SKM-1 (cell line): ENCODE measurements at regions not wholly inside any gene's neighbourhood (a gene's known extent, or its start where the extent isn't known, plus 50 kb on each side); places are given as distances from the start of the nearest gene placed in this dataset.

Source experiments
- DNase-seq: peaks from one replicate; lab custom pipeline; 2025; ENCODE audit not compliant: unreplicated experiment; lab: John Stamatoyannopoulos, UW

DNA sequence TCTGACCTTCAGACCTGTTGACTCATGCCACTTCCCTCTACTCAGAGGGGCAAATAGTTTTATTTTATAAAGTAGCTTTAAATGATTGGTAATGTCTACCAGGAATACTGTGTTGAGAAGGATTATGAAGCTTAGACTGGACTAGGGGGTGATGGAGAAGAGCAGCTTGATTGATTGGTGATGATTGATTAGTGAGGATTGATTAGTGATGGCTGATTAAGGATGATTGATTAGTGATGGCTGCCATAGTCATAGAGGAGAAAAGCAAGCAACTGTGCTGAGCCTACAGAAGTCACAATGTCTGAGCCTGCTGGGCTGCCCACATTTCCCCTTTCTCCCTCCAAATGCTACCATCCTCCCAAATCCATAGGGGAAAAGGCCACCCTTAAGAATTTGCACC, 206.8 kb upstream of the SALL1 start:
- DNase-seq, result no peak

DNA sequence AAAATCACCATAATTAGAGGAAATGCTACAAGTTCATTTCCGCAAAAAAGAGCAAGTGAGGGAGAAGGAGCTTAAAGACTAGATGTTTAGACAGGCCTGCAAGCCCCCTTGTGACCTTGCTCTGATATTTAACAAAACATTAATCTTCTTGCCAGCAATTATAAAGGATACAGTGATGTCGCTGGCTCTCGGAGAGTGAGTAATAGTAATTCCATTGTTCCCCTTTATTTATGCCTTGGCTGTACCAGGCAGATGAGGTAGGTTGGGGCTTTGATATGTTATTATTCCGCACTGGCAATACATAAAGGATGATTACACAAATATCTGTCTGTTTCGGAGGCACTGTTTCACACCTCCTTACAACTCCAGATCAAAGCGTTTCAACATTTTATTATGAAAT, 204.8 kb upstream of the SALL1 start:
- no peak for DNase-seq

DNA sequence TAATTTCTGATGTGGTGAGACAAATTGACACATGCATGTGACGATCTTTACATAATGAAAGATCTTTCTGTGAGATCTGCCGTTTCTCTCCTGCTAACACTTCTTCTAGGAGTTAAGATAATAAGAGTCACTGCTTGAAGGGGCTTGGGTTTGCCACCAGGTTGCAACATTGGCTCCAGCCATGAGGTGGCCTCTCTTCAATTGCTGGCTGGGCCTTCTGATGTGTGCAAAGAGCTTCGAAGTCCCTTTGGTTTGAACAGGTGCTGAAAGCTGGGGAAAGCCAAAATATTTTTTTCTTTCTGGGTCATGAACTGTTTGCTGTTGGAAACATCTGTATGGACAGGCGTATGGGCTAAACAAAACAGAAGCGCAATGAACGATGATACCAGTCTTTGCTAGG, 204.1 kb upstream of the SALL1 start:
- no peak for DNase-seq

DNA sequence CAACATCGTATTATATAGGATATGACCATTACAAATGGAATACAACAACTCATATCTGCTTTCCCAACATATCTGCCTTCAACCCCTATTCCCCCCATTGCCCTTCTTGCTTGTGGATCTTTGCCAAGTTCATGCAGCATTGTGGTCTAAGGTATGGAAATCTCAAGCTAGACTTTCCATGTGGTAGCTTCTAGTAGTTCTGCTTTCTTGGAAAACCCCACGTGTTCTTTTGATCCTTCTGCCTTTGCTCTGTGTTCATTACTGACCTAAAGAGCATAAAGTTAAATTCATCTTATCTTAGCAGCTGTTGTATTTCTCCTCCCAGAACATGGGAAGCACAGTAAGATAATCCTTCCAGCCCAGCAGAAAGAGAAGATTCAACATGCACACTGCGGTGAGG, 202.0 kb upstream of the SALL1 start:
- DNase-seq, result no peak

DNA sequence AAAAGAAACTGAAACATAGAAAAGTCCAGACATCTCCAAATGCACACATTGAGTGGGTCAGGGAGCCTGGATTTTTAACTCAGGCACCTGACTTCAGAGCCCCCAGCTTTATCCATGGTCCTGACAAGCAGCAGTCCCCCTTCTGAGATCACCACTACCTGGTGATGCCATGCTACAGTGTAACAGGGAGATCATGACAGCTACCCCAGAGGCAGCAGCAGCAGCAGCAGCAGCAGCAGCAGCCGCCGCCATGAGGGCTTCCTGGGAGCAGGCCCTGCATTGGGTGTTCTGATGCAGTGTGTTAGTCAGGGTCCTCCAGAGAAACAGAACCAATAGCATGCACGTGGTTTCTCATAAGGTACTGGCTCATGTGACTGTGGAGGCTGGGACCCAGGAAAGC, 198.6 kb upstream of the SALL1 start:
- no peak for DNase-seq

DNA sequence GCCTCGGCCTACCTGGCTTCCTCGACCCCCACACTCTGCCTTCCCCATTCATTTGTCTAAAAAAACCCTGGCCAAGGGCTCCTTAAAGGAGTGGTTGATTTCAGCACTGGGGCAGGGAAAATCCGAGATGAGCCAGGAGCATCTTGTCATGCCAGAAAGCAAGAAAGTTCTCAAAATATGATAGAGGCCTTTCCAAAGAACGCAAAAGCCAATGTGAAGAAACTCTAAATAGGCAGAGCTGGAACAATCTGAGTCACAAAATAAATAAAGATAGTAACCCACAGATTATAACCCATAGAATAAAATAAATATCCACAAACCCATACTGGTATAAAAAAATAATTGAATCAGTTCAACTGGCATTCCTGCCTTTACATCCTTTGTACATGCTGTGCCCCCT, 192.3 kb upstream of the SALL1 start:
- no peak for DNase-seq

DNA sequence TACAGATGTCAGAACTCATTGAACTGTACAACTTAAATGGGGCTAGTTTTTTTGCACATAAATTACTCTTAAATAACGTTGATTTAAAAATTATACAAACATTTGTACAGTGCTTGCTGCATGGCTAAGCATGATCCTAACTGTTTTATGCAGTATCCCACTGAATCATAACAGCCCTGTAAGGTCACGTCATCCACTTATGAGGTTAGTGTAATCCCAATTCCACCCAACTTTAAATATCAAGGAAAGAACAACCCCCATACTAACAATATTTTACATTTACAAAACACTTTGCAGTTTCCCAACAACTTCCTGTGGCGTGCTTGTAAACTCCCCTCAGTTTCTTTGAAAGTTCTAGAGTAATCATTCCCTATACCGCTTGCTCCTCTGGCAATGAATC, 190.1 kb upstream of the SALL1 start:
- no peak for DNase-seq

DNA sequence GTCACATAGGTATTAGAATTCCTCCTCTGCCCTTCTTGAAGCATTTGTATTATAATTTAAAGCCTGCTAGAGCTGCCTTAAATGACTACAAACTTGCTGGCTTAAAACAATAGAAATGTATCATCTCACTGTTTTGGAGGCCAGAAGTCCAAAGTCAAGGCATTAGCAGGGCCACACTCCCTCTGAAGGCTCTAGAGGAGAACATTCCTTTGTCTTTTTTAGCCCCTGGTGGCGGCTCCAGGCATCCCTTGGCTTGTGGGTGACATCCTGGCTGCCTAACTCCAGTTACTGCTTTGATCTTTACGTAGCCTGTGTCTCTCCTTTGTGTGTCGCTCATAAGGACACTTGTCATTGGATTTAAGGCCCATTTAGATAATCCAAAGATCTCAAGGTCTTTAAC, 186.6 kb upstream of the SALL1 start:
- DNase-seq, result no peak

DNA sequence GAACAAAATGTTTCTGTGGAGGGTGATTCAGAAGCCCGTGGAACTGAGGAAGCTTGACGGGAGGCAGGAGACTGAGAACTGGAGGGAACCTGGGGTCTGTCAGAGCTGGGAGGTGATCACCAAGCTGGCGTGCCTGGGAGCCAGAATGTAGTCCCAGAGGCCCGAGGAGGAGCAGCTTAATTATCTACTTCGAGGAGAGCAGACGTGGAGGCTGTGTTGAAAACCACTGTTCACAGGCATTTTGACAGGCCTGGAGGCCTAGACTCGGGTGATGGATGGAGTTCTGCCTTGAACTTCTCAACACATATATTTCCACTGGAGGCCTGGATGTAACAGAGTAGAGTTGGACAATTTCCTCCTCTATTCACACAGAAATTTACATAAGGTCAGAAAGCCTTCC, 177.7 kb upstream of the SALL1 start:
- no peak for DNase-seq

DNA sequence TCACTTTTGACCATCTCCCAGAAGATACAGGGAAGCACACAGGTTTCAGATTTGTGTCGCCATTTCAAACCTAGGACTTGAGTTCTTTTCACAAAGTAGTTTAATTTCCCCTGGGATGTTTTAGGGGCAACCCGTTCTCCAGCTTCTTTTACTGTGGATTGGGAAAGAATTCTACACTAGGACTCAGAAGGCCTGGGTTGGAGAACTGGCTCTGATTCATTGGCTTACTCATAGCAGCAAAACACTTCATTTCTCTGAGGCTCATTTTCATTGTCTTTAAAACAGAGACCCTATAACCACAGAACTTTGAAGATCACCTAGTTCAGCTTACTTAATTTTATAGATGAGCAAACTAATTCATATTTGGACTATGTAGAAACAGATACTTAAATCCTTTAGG, 175.9 kb upstream of the SALL1 start:
- no peak for DNase-seq

DNA sequence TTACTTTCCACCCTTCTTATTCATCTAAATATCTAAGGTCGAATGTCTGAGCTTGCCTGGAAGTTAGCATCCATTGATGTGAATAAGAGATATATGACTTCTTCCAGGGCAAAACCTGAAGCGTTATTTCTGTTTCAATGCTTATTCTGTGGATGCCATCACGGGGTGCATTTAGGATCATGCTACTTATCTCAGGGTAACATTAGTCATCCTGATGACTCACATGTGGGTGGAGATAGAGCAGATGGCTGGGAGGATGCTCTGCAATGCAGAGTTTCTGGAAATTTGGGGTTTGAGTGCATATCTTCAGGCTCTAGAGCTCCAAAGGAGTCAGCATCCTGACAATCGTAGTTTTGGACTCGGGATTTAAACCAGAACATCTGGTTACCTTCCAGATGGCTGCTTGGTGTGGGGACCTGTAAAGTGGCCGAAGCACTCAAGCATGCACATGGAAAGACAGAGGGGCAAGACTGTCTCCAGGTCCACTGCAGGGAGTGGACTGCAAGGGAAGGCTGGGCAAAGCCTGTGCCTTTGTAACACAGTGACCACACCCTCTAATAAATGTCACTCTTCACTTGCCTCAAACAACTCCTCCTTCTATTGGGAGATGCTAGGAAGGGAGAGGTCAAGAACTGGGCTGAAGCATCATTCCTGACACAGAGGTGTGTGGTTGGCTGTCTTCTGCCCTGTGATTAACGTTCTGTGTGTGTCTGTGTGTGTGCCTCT, 175.2 kb upstream of the SALL1 start:
- DNase-seq, result no peak

DNA sequence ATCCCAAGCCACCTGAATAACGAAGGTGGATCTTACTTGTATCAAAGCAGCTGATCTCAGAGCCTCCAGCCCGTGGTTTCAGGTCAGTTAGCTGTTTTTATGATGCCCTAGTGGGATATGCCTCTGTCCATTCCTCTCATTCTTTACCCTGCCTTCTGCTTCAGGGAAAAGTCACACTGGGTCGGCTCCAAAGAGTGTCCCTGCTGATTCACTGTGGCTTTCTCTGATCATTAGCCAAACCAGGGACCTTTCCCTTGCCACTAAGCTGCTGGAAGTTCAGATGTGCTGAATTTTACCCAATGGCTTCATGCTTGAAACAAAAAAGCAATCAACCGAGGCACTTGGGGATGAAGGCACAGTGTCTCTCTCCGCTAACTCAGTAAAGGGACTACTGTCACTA, 170.2 kb upstream of the SALL1 start:
- DNase-seq, result no peak

DNA sequence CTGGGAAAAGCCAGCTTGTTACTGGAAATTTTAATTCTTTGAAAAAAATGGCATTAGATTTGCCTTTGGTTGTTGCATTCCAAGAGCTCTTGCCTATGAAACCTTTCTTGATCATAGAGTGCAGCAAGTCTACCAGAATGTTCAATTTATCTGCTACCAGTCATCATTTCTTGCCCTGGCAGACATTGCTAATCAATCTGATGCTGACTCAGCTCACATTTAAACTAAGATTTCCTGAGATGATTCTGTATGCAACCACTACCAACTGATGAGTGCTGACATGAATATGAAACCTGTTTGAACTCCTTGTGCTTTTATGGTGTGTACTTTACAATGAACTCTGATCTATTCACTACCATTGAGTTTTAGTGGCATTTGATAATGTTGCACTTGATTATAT, 166.5 kb upstream of the SALL1 start:
- DNase-seq, result no peak

DNA sequence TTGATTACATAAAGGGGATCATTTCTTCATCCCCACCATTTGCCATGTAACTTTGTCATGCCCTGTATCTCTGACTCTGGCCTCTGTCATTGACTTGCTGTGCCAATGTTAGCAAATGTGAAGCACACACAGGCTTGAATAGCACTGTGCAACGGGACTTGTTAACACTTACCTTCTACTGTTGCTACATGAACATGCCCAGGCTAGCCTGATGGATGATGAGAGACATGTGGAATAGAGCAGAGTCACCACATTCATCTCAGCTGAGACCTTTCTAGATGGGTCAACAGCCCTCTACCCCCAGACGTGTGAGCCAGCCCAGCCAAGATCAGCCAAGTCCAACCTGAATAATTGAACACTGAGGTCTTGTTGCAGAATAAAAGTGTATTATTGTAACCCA, 162.1 kb upstream of the SALL1 start:
- no peak for DNase-seq

DNA sequence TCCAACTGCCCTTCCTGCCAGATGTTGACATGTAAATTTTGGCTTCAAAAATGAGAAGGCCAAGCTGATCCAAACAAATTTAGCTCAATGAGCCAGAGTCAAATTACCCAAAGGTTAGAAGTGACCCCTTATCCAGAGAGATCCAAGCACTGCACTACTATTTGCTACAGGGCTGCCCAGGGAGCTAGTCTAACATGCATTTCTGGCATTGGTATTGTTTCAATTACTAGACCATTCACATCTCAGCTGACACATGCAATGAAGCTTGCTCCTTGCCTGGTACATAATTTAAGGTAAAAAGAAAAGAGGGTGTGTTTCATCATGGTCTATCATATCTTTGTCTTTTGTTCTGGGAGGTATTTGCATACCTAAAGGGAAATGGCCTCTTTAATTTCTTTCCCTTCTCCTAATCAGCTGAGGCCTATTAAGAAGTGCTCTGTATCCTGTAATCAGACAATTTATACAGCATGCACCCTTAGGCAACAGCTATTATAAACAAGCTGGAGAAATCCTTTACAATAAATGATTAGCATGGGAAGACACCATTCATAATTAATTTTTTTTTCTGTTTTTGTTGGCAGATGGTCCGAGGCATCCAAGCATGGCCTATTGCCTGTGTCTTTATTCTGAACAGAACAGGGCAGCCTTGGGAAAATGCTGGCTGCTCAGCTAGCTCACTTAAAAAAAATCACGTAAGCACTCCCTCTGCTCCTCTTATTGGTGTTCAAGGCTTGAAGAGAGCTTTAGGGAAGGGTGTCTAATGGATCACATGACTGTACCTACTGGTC, 161.5 kb upstream of the SALL1 start:
- no peak for DNase-seq

DNA sequence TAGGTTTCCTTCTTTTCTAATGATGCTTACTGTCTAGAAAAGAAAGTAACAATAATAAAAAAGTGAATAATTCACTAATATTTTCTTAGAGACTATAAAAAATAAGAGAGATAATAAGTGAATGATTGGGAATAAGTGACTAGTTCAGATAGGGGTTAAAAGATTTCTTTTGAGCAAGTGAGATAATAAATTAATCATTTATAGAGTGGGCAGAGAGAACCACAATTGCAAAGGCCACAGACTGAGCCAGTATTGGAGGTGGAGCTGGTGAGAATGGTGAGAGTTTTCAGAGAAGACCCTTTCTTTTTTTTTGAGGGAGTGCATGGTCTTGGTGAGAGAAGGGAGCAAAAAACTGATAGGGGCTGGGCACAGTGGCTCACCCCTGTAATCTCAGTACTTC, 159.1 kb upstream of the SALL1 start:
- no peak for DNase-seq

DNA sequence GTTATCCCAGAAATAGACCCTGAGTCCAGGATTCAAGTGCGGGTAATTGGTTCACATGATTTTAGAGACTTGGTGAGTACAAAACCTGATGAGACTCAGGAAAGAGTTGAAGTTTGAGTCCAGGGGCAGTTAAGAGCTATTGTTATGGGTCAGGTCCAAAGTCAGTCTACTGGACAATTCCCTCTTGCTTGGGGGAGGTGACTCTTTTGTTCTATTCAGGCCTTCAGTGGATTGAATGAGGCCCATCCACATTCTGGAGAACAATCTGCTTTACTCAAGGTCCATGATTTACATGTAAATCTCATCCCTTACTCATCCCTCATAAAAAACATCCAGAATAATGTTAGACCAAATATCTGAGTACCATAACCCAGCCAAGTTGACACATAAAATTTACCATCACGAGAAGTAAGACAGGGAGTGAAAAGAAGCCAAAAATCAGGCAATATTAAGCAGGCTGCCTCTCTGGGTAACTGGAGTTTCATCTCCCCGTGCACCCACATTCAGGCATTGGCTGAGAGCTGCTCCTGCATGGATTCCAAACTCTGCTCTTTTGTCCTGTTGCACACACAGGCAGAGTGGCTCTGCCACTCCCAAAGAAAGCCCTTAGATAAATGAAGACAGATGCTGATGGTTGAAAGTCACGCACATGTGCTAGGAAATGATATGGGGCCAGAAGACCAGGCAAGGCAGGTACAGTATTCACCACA, 156.0 kb upstream of the SALL1 start:
- DNase-seq, result no peak

DNA sequence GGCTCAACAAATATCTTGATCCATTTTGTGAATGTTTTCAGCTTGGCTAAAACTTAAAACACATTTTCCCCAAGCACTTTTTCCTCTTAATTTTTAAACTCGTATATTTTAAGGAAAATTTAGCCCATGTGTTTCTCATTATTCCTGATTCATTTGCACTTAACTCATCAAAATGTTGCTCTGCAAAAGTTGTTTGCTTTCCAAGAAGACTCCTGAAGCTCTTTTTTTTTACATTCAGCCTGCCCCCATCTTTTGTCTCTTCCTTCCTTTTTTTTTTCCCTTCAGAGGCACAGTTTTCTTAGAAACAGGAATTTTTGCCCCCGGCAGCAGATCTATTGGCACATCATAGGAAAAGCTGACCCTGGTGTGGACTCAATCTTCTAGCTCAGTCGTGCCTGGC, 155.0 kb upstream of the SALL1 start:
- no peak for DNase-seq

DNA sequence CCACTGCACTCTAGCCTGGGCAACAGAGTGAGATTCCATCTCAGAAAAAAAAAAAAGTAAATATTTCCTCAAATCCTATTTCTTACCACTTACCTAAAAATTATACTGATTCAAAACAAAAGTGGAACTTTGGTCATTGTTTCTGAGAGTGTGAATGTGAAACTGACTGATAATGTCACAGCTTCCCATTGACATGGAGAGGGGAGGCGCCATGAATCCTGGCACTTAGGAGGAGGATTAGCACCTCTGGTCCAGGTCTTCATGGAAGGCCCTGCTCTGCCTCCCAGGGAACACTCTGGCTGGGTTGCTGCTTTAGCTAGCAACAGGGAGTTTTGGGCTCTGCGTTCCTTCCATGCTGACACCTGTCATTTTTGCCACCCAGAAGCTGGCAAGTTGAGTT, 154.3 kb upstream of the SALL1 start:
- no peak for DNase-seq

DNA sequence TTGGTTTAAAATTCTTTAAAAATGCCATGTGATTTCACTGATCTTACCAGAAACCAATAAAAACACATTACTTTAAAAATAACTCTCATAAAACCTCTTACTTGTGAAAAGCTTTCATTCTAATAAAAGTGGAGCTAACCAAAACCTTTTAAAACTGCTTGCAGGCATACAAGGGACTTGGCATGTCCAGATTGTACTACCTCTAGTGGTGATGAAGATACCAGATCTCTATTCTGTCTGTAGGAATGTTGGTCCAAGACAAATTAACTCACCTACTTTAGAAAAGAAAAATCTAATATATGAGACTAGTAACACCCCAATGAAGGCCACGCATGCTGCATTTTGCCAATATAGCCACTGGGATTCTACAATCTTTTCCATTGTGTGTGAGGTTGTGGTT, 151.0 kb upstream of the SALL1 start:
- no peak for DNase-seq

DNA sequence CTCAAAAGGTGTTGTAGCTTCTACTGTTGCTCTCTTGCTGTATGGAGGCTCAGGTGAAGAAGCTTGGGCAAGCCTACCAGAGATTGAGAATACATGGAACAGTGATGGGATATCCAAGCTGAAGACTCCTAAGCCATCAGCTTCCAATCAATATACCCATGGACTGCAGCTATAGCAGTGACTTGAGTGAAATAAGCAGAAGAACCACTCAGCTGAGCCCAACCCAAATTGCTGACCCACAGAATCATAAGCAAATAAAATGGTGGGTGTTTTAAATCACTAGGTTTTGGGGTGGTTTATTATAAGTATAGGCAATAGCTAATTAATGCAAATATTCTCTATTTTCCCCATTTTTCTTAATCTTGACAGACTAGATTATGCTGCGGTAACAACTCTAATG, 147.7 kb upstream of the SALL1 start:
- DNase-seq, result no peak
